ENCODE measurements at regions not wholly inside any gene's neighbourhood (a gene's known extent, or its start where the extent isn't known, plus 50 kb on each side); places are given as distances from the start of the nearest gene placed in this dataset.

GRCh38 chr10:57624856-57625592 lies 642.7 kb downstream of the IPMK start:
- BruUV-seq (replicated peaks), result no TSS peak
- intact Hi-C loops (cut with micrococcal nuclease; ENCODE audit: unreplicated experiment), result no loop called here
- no peaks in the 10 kb centered on the region for H3K79me2 ChIP-seq (ENCODE audit: insufficient read depth, low read depth, low read length)
- POLR2A ChIA-PET, result no interaction called here
- H3K4me2 ChIP-seq (ENCODE audit: low read length), result no peak overlapping the region
- no peak for DNase-seq (ENCODE audit: low spot score)
- H3K9me3 ChIP-seq (ENCODE audit: low read length), result no peaks in the 10 kb centered on the region
- no peaks in the 10 kb centered on the region for H3K4me1 ChIP-seq (ENCODE audit: insufficient read depth, low read length, poor library complexity, severe bottlenecking)
- no peak for TF ChIP-seq EZH2phosphoT487 (IDR thresholded peaks at IDR 0.05; ENCODE audit: borderline replicate concordance, low read depth, low read length)
- TF ChIP-seq, protein P1, sequence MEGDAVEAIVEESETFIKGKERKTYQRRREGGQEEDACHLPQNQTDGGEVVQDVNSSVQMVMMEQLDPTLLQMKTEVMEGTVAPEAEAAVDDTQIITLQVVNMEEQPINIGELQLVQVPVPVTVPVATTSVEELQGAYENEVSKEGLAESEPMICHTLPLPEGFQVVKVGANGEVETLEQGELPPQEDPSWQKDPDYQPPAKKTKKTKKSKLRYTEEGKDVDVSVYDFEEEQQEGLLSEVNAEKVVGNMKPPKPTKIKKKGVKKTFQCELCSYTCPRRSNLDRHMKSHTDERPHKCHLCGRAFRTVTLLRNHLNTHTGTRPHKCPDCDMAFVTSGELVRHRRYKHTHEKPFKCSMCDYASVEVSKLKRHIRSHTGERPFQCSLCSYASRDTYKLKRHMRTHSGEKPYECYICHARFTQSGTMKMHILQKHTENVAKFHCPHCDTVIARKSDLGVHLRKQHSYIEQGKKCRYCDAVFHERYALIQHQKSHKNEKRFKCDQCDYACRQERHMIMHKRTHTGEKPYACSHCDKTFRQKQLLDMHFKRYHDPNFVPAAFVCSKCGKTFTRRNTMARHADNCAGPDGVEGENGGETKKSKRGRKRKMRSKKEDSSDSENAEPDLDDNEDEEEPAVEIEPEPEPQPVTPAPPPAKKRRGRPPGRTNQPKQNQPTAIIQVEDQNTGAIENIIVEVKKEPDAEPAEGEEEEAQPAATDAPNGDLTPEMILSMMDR (conservative IDR thresholded peaks at IDR 0.05; ENCODE audit: low read length), result no peak
- no peak overlapping the region for H3K27ac ChIP-seq (ENCODE audit: low read depth, low read length, poor library complexity, severe bottlenecking)
- no peaks in the 10 kb centered on the region for H3K36me3 ChIP-seq (ENCODE audit: insufficient read depth, low read length)
- no peak overlapping the region for H3K4me3 ChIP-seq (ENCODE audit: low read depth, low read length, poor library complexity, severe bottlenecking)
- H4K20me1 ChIP-seq (ENCODE audit: insufficient read depth, low read length), result no peaks in the 10 kb centered on the region
- CTCF ChIA-PET (ENCODE audit: unreplicated experiment), result no interaction called here
- no peak overlapping the region for H2AFZ ChIP-seq (ENCODE audit: low read length)
- no peaks in the 10 kb centered on the region for H3K9me2 ChIP-seq (ENCODE audit: insufficient read depth, low read length)

- intact Hi-C loops (cut with micrococcal nuclease; ENCODE audit: unreplicated experiment), result no loop called here
- Histone ChIP-seq H4K20me1 (ENCODE audit: insufficient read depth, low read length) (no peaks in the 10 kb centered on the region), H3K36me3 (ENCODE audit: insufficient read depth, low read length) (no peaks in the 10 kb centered on the region), H3K79me2 (ENCODE audit: insufficient read depth, low read depth, low read length) (no peaks in the 10 kb centered on the region), H3K9me2 (ENCODE audit: insufficient read depth, low read length) (no peaks in the 10 kb centered on the region), H3K4me2 (ENCODE audit: low read length) (no peak overlapping the region), H3K4me1 (ENCODE audit: insufficient read depth, low read length, poor library complexity, severe bottlenecking) (no peaks in the 10 kb centered on the region), H3K4me3 (ENCODE audit: low read depth, low read length, poor library complexity, severe bottlenecking) (no peak overlapping the region), H2AFZ (ENCODE audit: low read length) (no peak overlapping the region), H3K9me3 (ENCODE audit: low read length) (no peaks in the 10 kb centered on the region), H3K27ac (ENCODE audit: low read depth, low read length, poor library complexity, severe bottlenecking) (no peak overlapping the region)
- BruUV-seq (replicated peaks), result no TSS peak
- CTCF ChIA-PET (ENCODE audit: unreplicated experiment), result no interaction called here
- DNase-seq (ENCODE audit: low spot score), result no peak
- POLR2A ChIA-PET, result no interaction called here
- TF ChIP-seq, protein P1 (conservative IDR thresholded peaks at IDR 0.05; ENCODE audit: low read length), result no peak
- no peak for TF ChIP-seq EZH2phosphoT487 (IDR thresholded peaks at IDR 0.05; ENCODE audit: borderline replicate concordance, low read depth, low read length)
Measured at GRCh38 chr10:57624066-57624465, 643.6 kb downstream of the IPMK start.

GRCh38 chr10:57621466-57621865 lies 646.2 kb downstream of the IPMK start:
- no peak overlapping the region for H3K4me3 ChIP-seq (ENCODE audit: low read depth, low read length, poor library complexity, severe bottlenecking)
- no peak overlapping the region for H2AFZ ChIP-seq (ENCODE audit: low read length)
- no peaks in the 10 kb centered on the region for H3K9me2 ChIP-seq (ENCODE audit: insufficient read depth, low read length)
- intact Hi-C loops (cut with micrococcal nuclease; ENCODE audit: unreplicated experiment), result no loop called here
- H3K27ac ChIP-seq (ENCODE audit: low read depth, low read length, poor library complexity, severe bottlenecking), result no peak overlapping the region
- no peaks in the 10 kb centered on the region for H4K20me1 ChIP-seq (ENCODE audit: insufficient read depth, low read length)
- no peak for TF ChIP-seq EZH2phosphoT487 (IDR thresholded peaks at IDR 0.05; ENCODE audit: borderline replicate concordance, low read depth, low read length)
- TF ChIP-seq, protein P1 (conservative IDR thresholded peaks at IDR 0.05; ENCODE audit: low read length), result no peak
- no peak overlapping the region for H3K4me2 ChIP-seq (ENCODE audit: low read length)
- DNase-seq (ENCODE audit: low spot score), result no peak
- H3K4me1 ChIP-seq (ENCODE audit: insufficient read depth, low read length, poor library complexity, severe bottlenecking), result no peaks in the 10 kb centered on the region
- POLR2A ChIA-PET, result interaction anchor here (0.7 kb wide), 1 partner anchor 367 kb away, joined by 3 read pairs; no protein-coding TSS in a partner anchor
- H3K9me3 ChIP-seq (ENCODE audit: low read length), result no peaks in the 10 kb centered on the region
- no peaks in the 10 kb centered on the region for H3K79me2 ChIP-seq (ENCODE audit: insufficient read depth, low read depth, low read length)
- CTCF ChIA-PET (ENCODE audit: unreplicated experiment), result no interaction called here
- no TSS peak for BruUV-seq (replicated peaks)
- no peaks in the 10 kb centered on the region for H3K36me3 ChIP-seq (ENCODE audit: insufficient read depth, low read length)
